Body of pancreas (tissue), 4 donors: ENCODE measurements at regions not wholly inside any gene's neighbourhood (a gene's known extent, or its start where the extent isn't known, plus 50 kb on each side); places are given as distances from the start of the nearest gene placed in this dataset.

Experiments used
- ATAC-seq: fragments of 150-250 bp; one replicate; pipeline ENCODE4 v1.9.1; 2016
- DNase-seq, 4 donors: peaks; one replicate each; pipeline ENCODE4 v3.0.0-alpha.2; 2019
- H3K27ac ChIP-seq, 4 donors: fragments of 200-600 bp; sonication (generic); 1 replicate in 3 of 4; 2 replicates in 1 of 4; pipeline versions ENCODE4 v1.5.1 to v1.6.1; 2016 to 2019; ENCODE audit warnings: mild to moderate bottlenecking in 1 of 4, mixed read lengths in 1 of 4, moderate library complexity in 1 of 4
- H3K27me3 ChIP-seq, 2 donors: fragments of 200-600 bp; sonication (generic); one replicate each; pipeline ENCODE4 v1.6.0; 2016; ENCODE audit warnings: mild to moderate bottlenecking in 1 of 2
- H3K36me3 ChIP-seq, 2 donors: fragments of 200-600 bp; sonication (generic); replicated peaks in 1 of 2; 2 replicates each; pipeline ENCODE4 v1.5.1; 2016; ENCODE audit warnings: low read depth in 2 of 2; ENCODE audit not compliant: insufficient read depth in 1 of 2
- H3K4me1 ChIP-seq: fragments of 200-600 bp; sonication (generic); one replicate; pipeline ENCODE4 v1.6.0; 2016
- H3K4me3 ChIP-seq, 2 donors: fragments of 200-600 bp; sonication (generic); 1 replicate in 1 of 2; 2 replicates in 1 of 2; pipeline ENCODE4 v1.5.1; 2016 to 2019
- H3K9me3 ChIP-seq, 3 donors: fragments of 200-600 bp; sonication (generic); 1 replicate in 2 of 3; 2 replicates in 1 of 3; pipeline ENCODE4 v1.5.1; 2016
- CTCF ChIP-seq, 7 experiments: fragments of 450-650 bp in 4 of 7; fragments of 200-600 bp in 3 of 7; sonication (generic) in 3 of 7; IDR thresholded peaks; one replicate each; pipeline ENCODE4 v1.5.1; 2016 to 2019; ENCODE audit warnings: antibody characterized with exemption in 7 of 7
- POLR2A ChIP-seq, 3 donors: fragments of 450-650 bp; IDR thresholded peaks; one replicate each; pipeline ENCODE4 v1.6.1; 2016; ENCODE audit warnings: antibody characterized with exemption in 3 of 3, mild to moderate bottlenecking in 2 of 3
- WGBS, 2 donors: methylation state at CpG; one replicate each; pipeline ENCODE4 v1.1.5; 2017; 5-methylcytosine and 5-hydroxymethylcytosine counted together
- intact Hi-C: fragments of 100-400 bp; cut with DNase I; formaldehyde crosslinking; loops from one replicate; pipeline ENCODE4 v1.15.1; 2023

GRCh38 chr11:69892986-69893555, 73.9 kb upstream of the FGF3 start:
- no peak overlapping the region for H3K4me3 ChIP-seq
- intact Hi-C loops, result no loop called here
- DNase-seq, result peak in 3 of 4 donors; percentile 32 to 50 (median 49)
- H3K4me1 ChIP-seq, result peaks cover 7% of the 10 kb centered on the region
- H3K27ac ChIP-seq, result no peak overlapping the region
- H3K36me3 ChIP-seq, result no peaks in the 10 kb centered on the region
- H3K9me3 ChIP-seq, result no peaks in the 10 kb centered on the region
- 7 to 32% methylated on average over 7 to 11 of the region's 11 CpGs for WGBS, 2 donors
- H3K27me3 ChIP-seq, result no peaks in the 10 kb centered on the region
- no peak for TF ChIP-seq CTCF (IDR thresholded peaks at IDR 0.05)
- peak; percentile 19 for ATAC-seq

GRCh38 chr11:69893631-69894030, 74.4 kb upstream of the FGF3 start:
- 52% methylated on average over 8 to 10 of the region's 10 CpGs for WGBS, 2 donors
- intact Hi-C loops, result no loop called here
- Histone ChIP-seq H3K36me3 (no peaks in the 10 kb centered on the region), H3K4me1 (peaks cover 7% of the 10 kb centered on the region), H3K27me3 (no peaks in the 10 kb centered on the region), H3K27ac (no peak overlapping the region), H3K9me3 (no peaks in the 10 kb centered on the region), H3K4me3 (no peak overlapping the region)
- TF ChIP-seq CTCF (IDR thresholded peaks at IDR 0.05) (no peak), POLR2A (IDR thresholded peaks at IDR 0.05) (no peak)
- ATAC-seq, result no peak
- no peak for DNase-seq

- no peak for DNase-seq
- TF ChIP-seq CTCF (IDR thresholded peaks at IDR 0.05) (no peak), POLR2A (IDR thresholded peaks at IDR 0.05) (no peak)
- no peaks in the 10 kb centered on the region for H3K27me3 ChIP-seq
- WGBS, 2 donors, result 46 to 69% methylated on average over 8 to 15 of the region's 15 CpGs
- peaks cover 7% of the 10 kb centered on the region for H3K4me1 ChIP-seq
- no peak overlapping the region for H3K27ac ChIP-seq
- H3K9me3 ChIP-seq, result no peaks in the 10 kb centered on the region
- no peaks in the 10 kb centered on the region for H3K36me3 ChIP-seq
- intact Hi-C loops, result no loop called here
- ATAC-seq, result no peak
- H3K4me3 ChIP-seq, result no peak overlapping the region
These were observed 75.0 kb upstream of the FGF3 start for GRCh38 chr11:69894181-69894611.

GRCh38 chr11:69894648-69895047, 75.4 kb upstream of the FGF3 start:
- no peak overlapping the region for H3K4me3 ChIP-seq
- TF ChIP-seq POLR2A (IDR thresholded peaks at IDR 0.05), result no peak
- TF ChIP-seq CTCF (IDR thresholded peaks at IDR 0.05), result no peak
- peaks cover 7% of the 10 kb centered on the region for H3K4me1 ChIP-seq
- intact Hi-C loops, result no loop called here
- 61 to 63% methylated on average over 8 of the region's 8 CpGs for WGBS, 2 donors
- no peaks in the 10 kb centered on the region for H3K27me3 ChIP-seq
- H3K27ac ChIP-seq, result no peak overlapping the region
- DNase-seq, result no peak
- no peaks in the 10 kb centered on the region for H3K36me3 ChIP-seq
- ATAC-seq, result no peak
- H3K9me3 ChIP-seq, result no peaks in the 10 kb centered on the region

GRCh38 chr11:69896250-69896649, 77.0 kb upstream of the FGF3 start:
- H3K4me3 ChIP-seq, result no peak overlapping the region
- peaks cover 10% of the 10 kb centered on the region for H3K4me1 ChIP-seq
- intact Hi-C loops, result no loop called here
- no peaks in the 10 kb centered on the region for H3K27me3 ChIP-seq
- no peak for ATAC-seq
- H3K9me3 ChIP-seq, result no peaks in the 10 kb centered on the region
- no peak for TF ChIP-seq POLR2A (IDR thresholded peaks at IDR 0.05)
- TF ChIP-seq CTCF (IDR thresholded peaks at IDR 0.05), result no peak
- no peak overlapping the region for H3K27ac ChIP-seq
- DNase-seq, result no peak
- no peaks in the 10 kb centered on the region for H3K36me3 ChIP-seq
